ENCODE measurements at regions not wholly inside any gene's neighbourhood (a gene's known extent, or its start where the extent isn't known, plus 50 kb on each side); places are given as distances from the start of the nearest gene placed in this dataset.

GRCh38 chr22:49349181-49349835 lies 478.4 kb downstream of the BRD1 start:
- TF ChIP-seq TCF7L2 (IDR thresholded peaks at IDR 0.05; ENCODE audit: borderline replicate concordance, low read depth, low read length) (no peak), ZNF701 (tag by site-specific recombination; IDR thresholded peaks at IDR 0.05) (no peak), ZNF624 (tag by site-specific recombination; IDR thresholded peaks at IDR 0.05) (no peak), PATZ1 (tag by site-specific recombination; IDR thresholded peaks at IDR 0.05) (no peak), ZNF518A (tag by site-specific recombination; conservative IDR thresholded peaks at IDR 0.05; ENCODE audit: low read depth) (no peak), KLF10 (tag by site-specific recombination; IDR thresholded peaks at IDR 0.05) (no peak), ZNF843 (tag by site-specific recombination; IDR thresholded peaks at IDR 0.05) (no peak), ZNF510 (tag by site-specific recombination; IDR thresholded peaks at IDR 0.05; ENCODE audit: insufficient replicate concordance) (no peak), ZNF223 (tag by site-specific recombination; IDR thresholded peaks at IDR 0.05) (no peak), ZIC2 (tag by site-specific recombination; IDR thresholded peaks at IDR 0.05) (no peak), SP7 (tag by site-specific recombination; IDR thresholded peaks at IDR 0.05) (no peak), KLF16 (tag by site-specific recombination; IDR thresholded peaks at IDR 0.05) (no peak), ZNF23 (tag by site-specific recombination; IDR thresholded peaks at IDR 0.05; ENCODE audit: borderline replicate concordance) (no peak), ZNF114 (tag by site-specific recombination; IDR thresholded peaks at IDR 0.05) (no peak), GLI4 (tag by site-specific recombination; IDR thresholded peaks at IDR 0.05) (no peak), ZBTB8A (tag by site-specific recombination; IDR thresholded peaks at IDR 0.05) (no peak), FEZF1 (tag by site-specific recombination; IDR thresholded peaks at IDR 0.05) (no peak), ZNF777 (tag by site-specific recombination; IDR thresholded peaks at IDR 0.05; ENCODE audit: borderline replicate concordance) (no peak), ZBTB17 (tag by site-specific recombination; IDR thresholded peaks at IDR 0.05) (no peak)
- H3K36me3 ChIP-seq (ENCODE audit: control insufficient read depth in 2 of 2, insufficient read depth in 1 of 2, low read length in 2 of 2) = no peaks in the 10 kb centered on the region
- H3K4me3 ChIP-seq (ENCODE audit: low read depth, low read length) = no peak overlapping the region
- ChIA-PET POLR2A (no interaction called here), CTCF (interaction anchor here (1.2 kb wide), 1 partner anchor 34 kb away, joined by 3 read pairs; no protein-coding TSS in a partner anchor)
- no peaks in the 10 kb centered on the region for H3K9me3 ChIP-seq (ENCODE audit: control insufficient read depth, insufficient read depth, low read depth, low read length)
- H3K4me1 ChIP-seq (ENCODE audit: control insufficient read depth, insufficient read depth, low read length) = no peaks in the 10 kb centered on the region
- H3K27ac ChIP-seq (ENCODE audit: extremely low read depth, low read depth, low read length) = no peak overlapping the region

GRCh38 chr22:49348631-49349030 lies 479.0 kb downstream of the BRD1 start:
- H3K4me3 ChIP-seq (ENCODE audit: low read depth, low read length) = no peak overlapping the region
- H3K27ac ChIP-seq (ENCODE audit: extremely low read depth, low read depth, low read length) = no peak overlapping the region
- H3K4me1 ChIP-seq (ENCODE audit: control insufficient read depth, insufficient read depth, low read length) = no peaks in the 10 kb centered on the region
- ChIA-PET POLR2A (no interaction called here), CTCF (interaction anchor here (1.0 to 1.2 kb wide), 3 partner anchors 33 to 284 kb away, joined by 3 read pairs; no protein-coding TSS in a partner anchor)
- no peaks in the 10 kb centered on the region for H3K36me3 ChIP-seq (ENCODE audit: control insufficient read depth in 2 of 2, insufficient read depth in 1 of 2, low read length in 2 of 2)
- no peaks in the 10 kb centered on the region for H3K9me3 ChIP-seq (ENCODE audit: control insufficient read depth, insufficient read depth, low read depth, low read length)
- no peak for TF ChIP-seq ZSCAN30 (tag by site-specific recombination; IDR thresholded peaks at IDR 0.05)
- TF ChIP-seq ZNF214 (tag by site-specific recombination; IDR thresholded peaks at IDR 0.05; ENCODE audit: borderline replicate concordance) = no peak
- TF ChIP-seq HOXD13 (CRISPR knock-in tag; IDR thresholded peaks at IDR 0.05; ENCODE audit: borderline replicate concordance) = no peak
- no peak for TF ChIP-seq ZNF433 (tag by site-specific recombination; IDR thresholded peaks at IDR 0.05; ENCODE audit: low read depth)
- TF ChIP-seq ZNF513 (tag by site-specific recombination; IDR thresholded peaks at IDR 0.05) = no peak
- TF ChIP-seq ZBTB26 (tag by site-specific recombination; optimal IDR thresholded peaks at IDR 0.05) = no peak
- TF ChIP-seq ZNF132 (tag by site-specific recombination; IDR thresholded peaks at IDR 0.05; ENCODE audit: borderline replicate concordance) = no peak
- no peak for TF ChIP-seq ZNF416 (tag by site-specific recombination; IDR thresholded peaks at IDR 0.05)
